Endodermal cell (in vitro differentiated cells): ENCODE measurements at regions not wholly inside any gene's neighbourhood (a gene's known extent, or its start where the extent isn't known, plus 50 kb on each side); places are given as distances from the start of the nearest gene placed in this dataset.

Experiments used
- DNase-seq: peaks from one replicate; pipeline ENCODE4 v3.0.0-alpha.2; 2017
- H3K27ac ChIP-seq: 2 replicates; pipeline ENCODE4 v1.5.1; 2013; ENCODE audit warnings: mild to moderate bottlenecking, low read depth, low read length, moderate library complexity
- H3K27me3 ChIP-seq: 2 replicates; pipeline ENCODE4 v1.6.1; 2013; ENCODE audit warnings: mild to moderate bottlenecking, low read length, moderate library complexity; ENCODE audit not compliant: insufficient read depth, control insufficient read depth, poor library complexity, severe bottlenecking
- H3K36me3 ChIP-seq: 2 replicates; pipeline ENCODE4 v1.7.0; 2013; ENCODE audit warnings: mild to moderate bottlenecking, low read length, moderate library complexity; ENCODE audit not compliant: control insufficient read depth, insufficient read depth
- H3K4me1 ChIP-seq: one replicate; pipeline ENCODE4 v1.7.0; 2013; ENCODE audit warnings: low read length; ENCODE audit not compliant: control insufficient read depth, insufficient read depth
- H3K4me3 ChIP-seq: 2 replicates; pipeline ENCODE4 v1.5.1; 2013; ENCODE audit warnings: mild to moderate bottlenecking, low read length, moderate library complexity
- H3K9ac ChIP-seq: 2 replicates; pipeline ENCODE4 v1.6.1; 2013; ENCODE audit warnings: mild to moderate bottlenecking, low read length, moderate library complexity; ENCODE audit not compliant: poor library complexity, severe bottlenecking; ENCODE audit errors: extremely low read depth
- H3K9me3 ChIP-seq: 2 replicates; pipeline ENCODE4 v1.6.1; 2013; ENCODE audit warnings: mild to moderate bottlenecking, low read length, moderate library complexity; ENCODE audit not compliant: control insufficient read depth
- H3K27ac Mint-ChIP-seq: 2 replicates; pipeline ENCODE4 v1.8.0; 2020; ENCODE audit warnings: mixed read lengths
- H3K27me3 Mint-ChIP-seq: 2 replicates; pipeline ENCODE4 v1.8.0; 2021; ENCODE audit warnings: mild to moderate bottlenecking, mixed read lengths; ENCODE audit not compliant: insufficient read depth
- H3K36me3 Mint-ChIP-seq: 2 replicates; pipeline ENCODE4 v1.8.0; 2020; ENCODE audit warnings: low read depth, mixed read lengths
- H3K4me1 Mint-ChIP-seq: 2 replicates; pipeline ENCODE4 v1.8.0; 2020; ENCODE audit warnings: mixed read lengths
- H3K4me3 Mint-ChIP-seq: 2 replicates; pipeline ENCODE4 v1.8.0; 2020; ENCODE audit warnings: mild to moderate bottlenecking, moderate library complexity, mixed read lengths
- H3K9me3 Mint-ChIP-seq: 2 replicates; pipeline ENCODE4 v1.8.0; 2020; ENCODE audit warnings: mild to moderate bottlenecking, mixed read lengths
- WGBS, 2 experiments: methylation state at CpG; one replicate each; pipeline versions ENCODE4 v1.1.5 to v1.1.7; 2013; ENCODE audit warnings: missing lambda C conversion rate in 2 of 2, mixed read lengths in 1 of 2; ENCODE audit not compliant: insufficient coverage in 1 of 2, insufficient read length in 1 of 2; 5-methylcytosine and 5-hydroxymethylcytosine counted together
- TF ChIP-seq, protein P1 (sequence below): fragments of 200-600 bp; sonication (generic); conservative IDR thresholded peaks from 2 replicates; pipeline ENCODE4 v1.5.0; 2021; ENCODE audit warnings: antibody characterized with exemption, mild to moderate bottlenecking

DNA sequence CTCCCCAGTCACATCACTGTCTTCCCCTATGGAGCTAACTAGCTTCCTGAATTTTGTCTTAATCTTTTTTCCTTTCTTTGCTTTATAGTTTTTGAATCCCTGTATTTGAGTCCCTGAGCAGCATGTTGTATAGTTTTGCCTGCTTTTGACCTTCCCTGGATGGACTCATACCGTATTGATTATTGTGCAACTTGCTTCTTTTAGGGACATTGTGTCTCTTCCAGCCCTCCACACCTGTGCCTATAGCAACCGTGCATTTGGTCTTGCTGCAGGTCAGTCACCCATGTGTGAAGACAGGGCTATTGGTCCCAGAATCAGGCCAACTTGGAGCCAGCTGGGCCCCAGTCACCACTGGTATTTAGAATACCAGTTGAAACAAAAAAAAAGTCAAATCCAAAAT is 158.9 kb upstream of the ADCY1 start:
- Mint-ChIP-seq H3K27me3 (peaks cover 4% of the 10 kb centered on the region), H3K4me1 (no peaks in the 10 kb centered on the region), H3K4me3 (no peak overlapping the region), H3K36me3 (no peaks in the 10 kb centered on the region), H3K9me3 (peaks cover 15% of the 10 kb centered on the region), H3K27ac (no peak overlapping the region)
- TF ChIP-seq, protein P1, sequence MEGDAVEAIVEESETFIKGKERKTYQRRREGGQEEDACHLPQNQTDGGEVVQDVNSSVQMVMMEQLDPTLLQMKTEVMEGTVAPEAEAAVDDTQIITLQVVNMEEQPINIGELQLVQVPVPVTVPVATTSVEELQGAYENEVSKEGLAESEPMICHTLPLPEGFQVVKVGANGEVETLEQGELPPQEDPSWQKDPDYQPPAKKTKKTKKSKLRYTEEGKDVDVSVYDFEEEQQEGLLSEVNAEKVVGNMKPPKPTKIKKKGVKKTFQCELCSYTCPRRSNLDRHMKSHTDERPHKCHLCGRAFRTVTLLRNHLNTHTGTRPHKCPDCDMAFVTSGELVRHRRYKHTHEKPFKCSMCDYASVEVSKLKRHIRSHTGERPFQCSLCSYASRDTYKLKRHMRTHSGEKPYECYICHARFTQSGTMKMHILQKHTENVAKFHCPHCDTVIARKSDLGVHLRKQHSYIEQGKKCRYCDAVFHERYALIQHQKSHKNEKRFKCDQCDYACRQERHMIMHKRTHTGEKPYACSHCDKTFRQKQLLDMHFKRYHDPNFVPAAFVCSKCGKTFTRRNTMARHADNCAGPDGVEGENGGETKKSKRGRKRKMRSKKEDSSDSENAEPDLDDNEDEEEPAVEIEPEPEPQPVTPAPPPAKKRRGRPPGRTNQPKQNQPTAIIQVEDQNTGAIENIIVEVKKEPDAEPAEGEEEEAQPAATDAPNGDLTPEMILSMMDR, result no peak
- Histone ChIP-seq H3K27me3 (no peaks in the 10 kb centered on the region), H3K27ac (no peak overlapping the region), H3K36me3 (no peaks in the 10 kb centered on the region), H3K9me3 (peaks cover 15% of the 10 kb centered on the region), H3K9ac (no peak overlapping the region), H3K4me1 (no peaks in the 10 kb centered on the region), H3K4me3 (no peak overlapping the region)
- DNase-seq, result no peak
- 94 to 97% methylated on average over 2 of the region's 2 CpGs for WGBS, 2 experiments

DNA sequence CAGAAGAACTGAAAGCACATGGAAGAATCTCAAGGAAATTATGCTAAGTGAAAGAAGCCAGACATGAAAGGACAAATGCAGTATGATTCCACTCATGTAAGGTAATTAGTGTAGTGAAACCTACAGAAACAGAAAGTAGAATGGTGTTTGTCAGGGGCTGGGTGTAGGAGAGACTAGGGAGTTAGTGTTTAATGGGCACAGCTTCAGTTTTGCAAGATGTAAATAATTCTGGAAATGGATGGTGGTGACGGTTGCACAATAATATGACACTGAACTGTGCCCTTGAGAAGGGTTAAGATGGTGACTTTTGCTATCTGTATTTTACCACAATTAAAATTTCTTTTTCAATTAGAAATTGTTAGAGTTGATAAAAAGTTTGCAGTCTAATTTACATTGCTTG is 157.3 kb upstream of the ADCY1 start:
- no peak overlapping the region for H3K4me3 ChIP-seq
- no peak overlapping the region for H3K27ac ChIP-seq
- H3K4me3 Mint-ChIP-seq, result no peak overlapping the region
- TF ChIP-seq, protein P1, result no peak
- peaks cover 8% of the 10 kb centered on the region for H3K9me3 Mint-ChIP-seq
- no peak overlapping the region for H3K9ac ChIP-seq
- peaks cover 4% of the 10 kb centered on the region for H3K27me3 Mint-ChIP-seq
- no peaks in the 10 kb centered on the region for H3K4me1 Mint-ChIP-seq
- H3K27ac Mint-ChIP-seq, result no peak overlapping the region
- no CpG with 5 or more reads among the region's 1 CpG for WGBS, 2 experiments
- peaks cover 4% of the 10 kb centered on the region for H3K9me3 ChIP-seq
- H3K36me3 ChIP-seq, result no peaks in the 10 kb centered on the region
- no peaks in the 10 kb centered on the region for H3K27me3 ChIP-seq
- H3K36me3 Mint-ChIP-seq, result no peaks in the 10 kb centered on the region
- no peak for DNase-seq
- no peaks in the 10 kb centered on the region for H3K4me1 ChIP-seq

DNA sequence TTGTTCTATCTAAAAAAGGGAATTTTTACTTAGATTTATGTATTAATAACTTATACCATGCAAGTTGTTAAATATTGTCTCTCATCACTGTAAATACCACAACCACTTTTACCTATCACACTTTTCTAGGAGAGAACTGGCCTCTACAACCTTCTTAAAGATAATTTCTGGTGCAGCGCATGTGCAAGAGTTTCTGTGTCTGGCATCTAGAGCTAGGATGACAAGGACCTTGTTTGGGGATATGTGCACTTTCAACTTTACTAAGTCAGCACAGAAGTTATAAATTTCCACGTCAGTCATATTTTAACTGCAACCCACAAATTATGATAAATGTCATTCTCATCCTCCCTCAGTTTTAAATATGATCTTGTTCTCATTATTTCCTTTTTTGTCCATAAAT is 156.9 kb upstream of the ADCY1 start:
- no peak overlapping the region for H3K27ac ChIP-seq
- Mint-ChIP-seq H3K36me3 (no peaks in the 10 kb centered on the region), H3K4me3 (no peak overlapping the region), H3K9me3 (peaks cover 4% of the 10 kb centered on the region), H3K4me1 (no peaks in the 10 kb centered on the region), H3K27ac (no peak overlapping the region), H3K27me3 (peaks cover 4% of the 10 kb centered on the region)
- H3K27me3 ChIP-seq, result no peaks in the 10 kb centered on the region
- no peak overlapping the region for H3K9ac ChIP-seq
- TF ChIP-seq, protein P1, result no peak
- 89 to 100% methylated on average over 1 to 2 of the region's 2 CpGs for WGBS, 2 experiments
- no peak overlapping the region for H3K4me3 ChIP-seq
- no peaks in the 10 kb centered on the region for H3K36me3 ChIP-seq
- H3K4me1 ChIP-seq, result no peaks in the 10 kb centered on the region
- H3K9me3 ChIP-seq, result no peaks in the 10 kb centered on the region
- DNase-seq, result no peak
